Ishikawa (cell line): ENCODE measurements at regions not wholly inside any gene's neighbourhood (a gene's known extent, or its start where the extent isn't known, plus 50 kb on each side); places are given as distances from the start of the nearest gene placed in this dataset.

Experiments used
- CREB1 ChIP-seq: IDR thresholded peaks from 2 replicates; pipeline ENCODE4 v1.6.1; 2012; ENCODE audit warnings: low read depth
- TAF1 ChIP-seq: IDR thresholded peaks from 2 replicates; pipeline ENCODE4 v1.6.1; 2012; ENCODE audit warnings: low read depth, mild to moderate bottlenecking
- YY1 ChIP-seq: IDR thresholded peaks from 2 replicates; pipeline ENCODE4 v1.6.1; 2012; ENCODE audit warnings: low read depth
- ZBTB7A ChIP-seq: IDR thresholded peaks from 2 replicates; pipeline ENCODE4 v1.6.1; 2012; ENCODE audit warnings: low read depth
- TF ChIP-seq, protein P1 (sequence below): IDR thresholded peaks from 2 replicates; pipeline ENCODE4 v1.6.1; 2012
- TF ChIP-seq, protein P2 (sequence below): IDR thresholded peaks from 2 replicates; pipeline ENCODE4 v1.6.1; 2012; ENCODE audit warnings: low read depth, mild to moderate bottlenecking

DNA sequence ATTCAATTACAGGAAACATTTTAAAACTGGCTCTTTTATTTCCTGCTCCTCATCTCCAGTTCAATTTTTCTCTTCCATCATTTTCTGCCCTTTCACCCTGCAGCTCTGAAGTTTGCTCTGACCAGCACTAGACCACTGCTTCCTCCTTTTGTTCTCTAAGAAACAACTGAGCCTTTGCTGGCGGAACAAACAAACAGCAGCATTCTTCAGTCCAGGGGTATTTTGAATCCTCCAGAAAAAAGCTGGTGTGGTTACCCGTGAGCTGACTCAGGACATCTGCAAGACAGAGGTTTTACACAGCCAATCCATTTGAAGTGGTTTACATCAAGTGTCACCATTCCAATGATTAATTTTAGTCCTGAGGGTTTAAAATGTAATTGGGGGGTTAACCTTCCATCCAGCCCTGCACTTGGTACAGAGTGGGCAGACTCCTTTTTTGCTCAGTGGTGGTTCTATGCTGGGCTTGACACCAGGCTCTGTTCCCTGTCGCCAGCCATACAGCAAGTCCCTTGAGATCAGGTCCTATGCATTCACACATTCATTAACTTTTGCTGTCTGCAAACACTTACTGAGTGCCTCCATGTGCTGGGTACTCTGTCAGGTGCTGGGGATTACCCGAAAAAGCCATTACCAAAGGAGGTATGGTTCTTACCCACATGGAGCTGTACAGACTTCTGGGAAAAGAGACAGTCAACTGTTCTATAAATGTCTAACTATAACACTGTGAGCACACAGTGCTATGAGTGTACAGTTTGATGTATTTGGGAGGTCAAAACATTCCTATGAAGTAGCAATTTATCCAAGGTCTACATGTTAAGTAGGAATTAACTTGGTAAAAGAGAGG lies 909.4 kb upstream of the GYPC start:
- TF ChIP-seq, protein P1, sequence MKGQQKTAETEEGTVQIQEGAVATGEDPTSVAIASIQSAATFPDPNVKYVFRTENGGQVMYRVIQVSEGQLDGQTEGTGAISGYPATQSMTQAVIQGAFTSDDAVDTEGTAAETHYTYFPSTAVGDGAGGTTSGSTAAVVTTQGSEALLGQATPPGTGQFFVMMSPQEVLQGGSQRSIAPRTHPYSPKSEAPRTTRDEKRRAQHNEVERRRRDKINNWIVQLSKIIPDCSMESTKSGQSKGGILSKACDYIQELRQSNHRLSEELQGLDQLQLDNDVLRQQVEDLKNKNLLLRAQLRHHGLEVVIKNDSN: no peak
- TF ChIP-seq ZBTB7A (no peak), YY1 (no peak), TAF1 (no peak), CREB1 (no peak)
- TF ChIP-seq, protein P2, sequence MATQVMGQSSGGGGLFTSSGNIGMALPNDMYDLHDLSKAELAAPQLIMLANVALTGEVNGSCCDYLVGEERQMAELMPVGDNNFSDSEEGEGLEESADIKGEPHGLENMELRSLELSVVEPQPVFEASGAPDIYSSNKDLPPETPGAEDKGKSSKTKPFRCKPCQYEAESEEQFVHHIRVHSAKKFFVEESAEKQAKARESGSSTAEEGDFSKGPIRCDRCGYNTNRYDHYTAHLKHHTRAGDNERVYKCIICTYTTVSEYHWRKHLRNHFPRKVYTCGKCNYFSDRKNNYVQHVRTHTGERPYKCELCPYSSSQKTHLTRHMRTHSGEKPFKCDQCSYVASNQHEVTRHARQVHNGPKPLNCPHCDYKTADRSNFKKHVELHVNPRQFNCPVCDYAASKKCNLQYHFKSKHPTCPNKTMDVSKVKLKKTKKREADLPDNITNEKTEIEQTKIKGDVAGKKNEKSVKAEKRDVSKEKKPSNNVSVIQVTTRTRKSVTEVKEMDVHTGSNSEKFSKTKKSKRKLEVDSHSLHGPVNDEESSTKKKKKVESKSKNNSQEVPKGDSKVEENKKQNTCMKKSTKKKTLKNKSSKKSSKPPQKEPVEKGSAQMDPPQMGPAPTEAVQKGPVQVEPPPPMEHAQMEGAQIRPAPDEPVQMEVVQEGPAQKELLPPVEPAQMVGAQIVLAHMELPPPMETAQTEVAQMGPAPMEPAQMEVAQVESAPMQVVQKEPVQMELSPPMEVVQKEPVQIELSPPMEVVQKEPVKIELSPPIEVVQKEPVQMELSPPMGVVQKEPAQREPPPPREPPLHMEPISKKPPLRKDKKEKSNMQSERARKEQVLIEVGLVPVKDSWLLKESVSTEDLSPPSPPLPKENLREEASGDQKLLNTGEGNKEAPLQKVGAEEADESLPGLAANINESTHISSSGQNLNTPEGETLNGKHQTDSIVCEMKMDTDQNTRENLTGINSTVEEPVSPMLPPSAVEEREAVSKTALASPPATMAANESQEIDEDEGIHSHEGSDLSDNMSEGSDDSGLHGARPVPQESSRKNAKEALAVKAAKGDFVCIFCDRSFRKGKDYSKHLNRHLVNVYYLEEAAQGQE: no peak
